NCI-H2107 (cell line): ENCODE measurements at regions not wholly inside any gene's neighbourhood (a gene's known extent, or its start where the extent isn't known, plus 50 kb on each side); places are given as distances from the start of the nearest gene placed in this dataset.

ENCODE experiments used
- DNase-seq: peaks from one replicate; lab custom pipeline; 2025; lab: John Stamatoyannopoulos, UW

GRCh38 chr11:15621565-15621964, 506.8 kb downstream of the INSC start:
- no peak for DNase-seq

GRCh38 chr11:15622231-15622890, 507.6 kb downstream of the INSC start:
- no peak for DNase-seq

GRCh38 chr11:15624701-15625100, 510.0 kb downstream of the INSC start:
- DNase-seq: no peak

GRCh38 chr11:15625691-15626090, 511.0 kb downstream of the INSC start:
- no peak for DNase-seq

- DNase-seq: no peak
Measured at GRCh38 chr11:15627560-15627959, 512.8 kb downstream of the INSC start.

- no peak for DNase-seq
Measured at GRCh38 chr11:15629690-15630321, 515.1 kb downstream of the INSC start.

GRCh38 chr11:15630896-15631295, 516.2 kb downstream of the INSC start:
- no peak for DNase-seq

- DNase-seq: no peak
Measured at GRCh38 chr11:15635521-15635920, 520.8 kb downstream of the INSC start.

GRCh38 chr11:15636521-15637089, 521.9 kb downstream of the INSC start:
- no peak for DNase-seq

- DNase-seq: no peak
Measured at GRCh38 chr11:15638386-15638787, 523.7 kb downstream of the INSC start.

GRCh38 chr11:15640318-15640717, 525.6 kb downstream of the INSC start:
- no peak for DNase-seq

GRCh38 chr11:15641271-15642045, 526.7 kb downstream of the INSC start:
- no peak for DNase-seq

- DNase-seq: no peak
Measured at GRCh38 chr11:15645201-15645600, 530.5 kb downstream of the INSC start.

GRCh38 chr11:15649371-15650104, 534.8 kb downstream of the INSC start:
- DNase-seq: no peak

GRCh38 chr11:15650105-15650938, 535.6 kb downstream of the INSC start:
- peak; percentile 81 for DNase-seq

- no peak for DNase-seq
Measured at GRCh38 chr11:15651033-15651432, 536.3 kb downstream of the INSC start.

- DNase-seq: no peak
Measured at GRCh38 chr11:15651816-15652215, 537.1 kb downstream of the INSC start.

GRCh38 chr11:15653191-15653710, 538.5 kb downstream of the INSC start:
- no peak for DNase-seq

- DNase-seq: no peak
Measured at GRCh38 chr11:15654451-15654850, 539.7 kb downstream of the INSC start.

- DNase-seq: no peak
Measured at GRCh38 chr11:15655552-15655951, 540.8 kb downstream of the INSC start.

- DNase-seq: no peak
Measured at GRCh38 chr11:15657264-15657663, 542.5 kb downstream of the INSC start.
